Mammary epithelial cell (primary cell): ENCODE measurements at regions not wholly inside any gene's neighbourhood (a gene's known extent, or its start where the extent isn't known, plus 50 kb on each side); places are given as distances from the start of the nearest gene placed in this dataset.

Experiments
- CTCF ChIP-seq, 2 donors: IDR thresholded peaks in 1 of 2; conservative IDR thresholded peaks in 1 of 2; 2 replicates each; pipeline ENCODE4 v1.5.1; 2011 to 2012; ENCODE audit warnings: inconsistent platforms in 2 of 2, low read length in 2 of 2, mild to moderate bottlenecking in 2 of 2, control low read depth in 1 of 2, low read depth in 1 of 2; ENCODE audit not compliant: insufficient read depth in 1 of 2; ENCODE audit errors: extremely low read depth in 1 of 2
- EZH2 ChIP-seq: IDR thresholded peaks from 2 replicates; pipeline ENCODE4 v1.6.1; 2012; ENCODE audit warnings: low read length, inconsistent platforms, borderline replicate concordance

DNA sequence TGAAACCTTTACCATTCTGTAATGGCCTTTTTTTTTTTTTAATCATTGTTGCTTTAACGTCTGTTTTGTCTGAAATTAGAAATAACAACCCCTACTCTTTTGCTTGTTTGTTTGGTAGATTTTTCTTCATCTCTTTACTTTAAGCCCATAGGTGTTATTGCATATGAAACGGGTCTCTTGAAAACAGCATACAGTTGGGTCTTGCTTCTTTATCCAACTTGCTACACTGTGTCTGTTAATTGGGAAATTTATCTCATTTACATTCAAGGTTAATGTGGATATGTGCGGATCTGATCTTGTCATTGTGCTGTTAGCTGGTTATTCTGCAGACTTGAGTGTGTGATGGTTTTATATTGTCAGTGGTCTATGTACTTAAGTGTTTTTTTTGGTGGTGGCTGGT is 78.9 kb upstream of the COP1 start:
- no peak for TF ChIP-seq CTCF (conservative IDR thresholded peaks at IDR 0.05 in 1 of 2, IDR thresholded peaks at IDR 0.05 in 1 of 2; ENCODE audit: extremely low read depth in 1 of 2, insufficient read depth in 1 of 2, low read depth in 1 of 2, low read length in 2 of 2)
- TF ChIP-seq EZH2: no peak
